ENCODE measurements at regions not wholly inside any gene's neighbourhood (a gene's known extent, or its start where the extent isn't known, plus 50 kb on each side); places are given as distances from the start of the nearest gene placed in this dataset.

- DNase-seq (ENCODE audit: low read depth), result no peak
- no peak for TF ChIP-seq CTCF (IDR thresholded peaks at IDR 0.05; ENCODE audit: control insufficient read depth, insufficient read depth, low read depth, low read length, missing control alignments)
Observed at GRCh38 chr9:12539580-12539975, 153.6 kb upstream of the TYRP1 start.

GRCh38 chr9:12544700-12545099 is 148.5 kb upstream of the TYRP1 start:
- no peak for DNase-seq (ENCODE audit: low read depth)
- no peak overlapping the region for H3K4me3 ChIP-seq (ENCODE audit: control insufficient read depth, low read depth, low read length)
- no peak for TF ChIP-seq CTCF (IDR thresholded peaks at IDR 0.05; ENCODE audit: control insufficient read depth, insufficient read depth, low read depth, low read length, missing control alignments)

More at GRCh38 chr9:12539580-12539975, 153.6 kb upstream of the TYRP1 start:
- no peak overlapping the region for H3K4me3 ChIP-seq (ENCODE audit: control insufficient read depth, low read depth, low read length)

- TF ChIP-seq CTCF (IDR thresholded peaks at IDR 0.05; ENCODE audit: control insufficient read depth, insufficient read depth, low read depth, low read length, missing control alignments), result peak; percentile 7
- H3K4me3 ChIP-seq (ENCODE audit: control insufficient read depth, low read depth, low read length), result no peak overlapping the region
- no peak for DNase-seq (ENCODE audit: low read depth)
Observed at GRCh38 chr9:12554636-12555035, 138.5 kb upstream of the TYRP1 start.

GRCh38 chr9:12566404-12567090 is 126.6 kb upstream of the TYRP1 start:
- no peak for TF ChIP-seq CTCF (IDR thresholded peaks at IDR 0.05; ENCODE audit: control insufficient read depth, insufficient read depth, low read depth, low read length, missing control alignments)
- no peak overlapping the region for H3K4me3 ChIP-seq (ENCODE audit: control insufficient read depth, low read depth, low read length)
- no peak for DNase-seq (ENCODE audit: low read depth)

GRCh38 chr9:12584656-12585522 is 108.3 kb upstream of the TYRP1 start:
- no peak overlapping the region for H3K4me3 ChIP-seq (ENCODE audit: control insufficient read depth, low read depth, low read length)
- TF ChIP-seq CTCF (IDR thresholded peaks at IDR 0.05; ENCODE audit: control insufficient read depth, insufficient read depth, low read depth, low read length, missing control alignments), result no peak
- DNase-seq (ENCODE audit: low read depth), result no peak

GRCh38 chr9:12595400-12595799 is 97.8 kb upstream of the TYRP1 start:
- TF ChIP-seq CTCF (IDR thresholded peaks at IDR 0.05; ENCODE audit: control insufficient read depth, insufficient read depth, low read depth, low read length, missing control alignments), result no peak
- H3K4me3 ChIP-seq (ENCODE audit: control insufficient read depth, low read depth, low read length), result no peak overlapping the region
- no peak for DNase-seq (ENCODE audit: low read depth)
